ENCODE measurements at regions not wholly inside any gene's neighbourhood (a gene's known extent, or its start where the extent isn't known, plus 50 kb on each side); places are given as distances from the start of the nearest gene placed in this dataset.

DNA sequence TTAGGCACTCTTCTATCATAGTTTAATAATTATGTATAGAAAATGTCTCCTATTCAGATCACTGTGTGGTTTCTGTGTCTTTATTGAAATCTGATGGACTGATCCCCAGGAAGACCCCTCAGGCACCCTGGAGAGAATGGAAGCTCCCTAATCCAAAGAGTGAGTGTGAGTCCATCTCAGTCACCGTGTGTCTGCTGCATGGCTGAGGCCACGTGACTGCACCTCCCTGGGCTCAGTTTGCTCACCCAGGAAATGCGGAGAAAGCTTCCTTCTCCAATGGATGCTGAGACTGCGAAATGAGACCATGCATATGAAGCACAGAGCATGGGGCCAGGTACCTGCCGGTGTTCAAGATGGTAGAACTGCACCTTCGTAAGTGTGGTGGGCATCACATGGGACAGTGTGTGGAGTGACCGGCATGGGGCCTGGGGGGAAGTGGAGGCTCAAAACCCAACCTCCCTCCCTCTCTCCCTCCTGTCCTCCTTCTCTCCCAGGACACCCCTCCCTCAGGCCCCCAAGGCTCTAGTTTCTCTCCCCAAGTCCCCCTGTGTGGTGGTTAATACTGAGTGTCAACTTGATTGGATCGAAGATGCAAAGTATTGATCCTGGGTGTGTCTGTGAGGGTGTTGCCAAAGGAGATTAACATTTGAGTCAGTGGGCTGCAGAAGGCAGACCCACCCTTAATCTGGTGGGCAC is 557.5 kb downstream of the PTPRU start:
- peak; percentile 4 for DNase-seq (ENCODE audit: extremely low spot score)
- TF ChIP-seq HDGF (IDR thresholded peaks at IDR 0.05; ENCODE audit: borderline replicate concordance) (no peak), TARDBP (IDR thresholded peaks at IDR 0.05) (no peak), L3MBTL2 (conservative IDR thresholded peaks at IDR 0.05) (no peak), SUZ12 (IDR thresholded peaks at IDR 0.05) (no peak), SP1 (IDR thresholded peaks at IDR 0.05) (no peak), ELF4 (IDR thresholded peaks at IDR 0.05) (no peak), FOXM1 (IDR thresholded peaks at IDR 0.05; ENCODE audit: borderline replicate concordance) (no peak), FOXK2 (IDR thresholded peaks at IDR 0.05) (no peak), NFRKB (IDR thresholded peaks at IDR 0.05) (no peak), PKNOX1 (IDR thresholded peaks at IDR 0.05) (no peak), LEF1 (IDR thresholded peaks at IDR 0.05; ENCODE audit: borderline replicate concordance) (no peak), ZNF384 (IDR thresholded peaks at IDR 0.05) (no peak), ARNT (IDR thresholded peaks at IDR 0.05) (no peak), FOXA1 (IDR thresholded peaks at IDR 0.05) (no peak), BHLHE40 (IDR thresholded peaks at IDR 0.05; ENCODE audit: borderline replicate concordance) (no peak), CTBP1 (IDR thresholded peaks at IDR 0.05; ENCODE audit: borderline replicate concordance) (no peak)
- CTCF ChIA-PET: interaction anchor here (0.6 to 1.1 kb wide), 8 partner anchors 12 to 553 kb away, joined by 3 to 5 read pairs (median 4); no protein-coding TSS in a partner anchor
- POLR2A ChIA-PET: no interaction called here

GRCh38 chr1:29793101-29793546 is 556.8 kb downstream of the PTPRU start:
- POLR2A ChIA-PET: no interaction called here
- TF ChIP-seq HDGF (IDR thresholded peaks at IDR 0.05; ENCODE audit: borderline replicate concordance) (no peak), PKNOX1 (IDR thresholded peaks at IDR 0.05) (peak; percentile 36; the same call in 1 of the 2 replicates)
- peak; percentile 81 for DNase-seq (ENCODE audit: extremely low spot score)
- CTCF ChIA-PET: interaction anchor here (0.6 to 1.1 kb wide), 10 partner anchors 13 to 587 kb away, joined by 3 to 5 read pairs (median 4); no protein-coding TSS in a partner anchor

DNA sequence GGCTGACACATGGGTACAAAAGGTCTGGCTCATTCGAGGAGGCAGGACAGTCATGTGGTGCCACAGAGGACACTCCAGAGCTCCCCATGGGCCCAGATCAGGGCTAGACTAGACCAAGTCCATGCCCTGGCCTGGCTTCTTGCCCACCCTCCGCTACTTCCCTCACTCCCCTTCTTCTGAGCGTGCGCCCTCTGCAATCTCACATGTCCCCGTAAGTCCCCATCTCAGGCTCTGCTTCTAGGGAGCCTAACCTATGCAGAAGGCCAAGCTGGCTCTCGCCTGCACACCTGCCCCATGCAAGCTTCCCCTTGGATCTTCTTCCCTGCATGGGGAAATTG is 553.6 kb downstream of the PTPRU start:
- ChIA-PET CTCF (no interaction called here), POLR2A (no interaction called here)
- DNase-seq (ENCODE audit: extremely low spot score): peak; percentile 3
- TF ChIP-seq TARDBP (IDR thresholded peaks at IDR 0.05): no peak
- TF ChIP-seq HDGF (IDR thresholded peaks at IDR 0.05; ENCODE audit: borderline replicate concordance): no peak
- no peak for TF ChIP-seq FOXM1 (IDR thresholded peaks at IDR 0.05; ENCODE audit: borderline replicate concordance)
- no peak for TF ChIP-seq ELF4 (IDR thresholded peaks at IDR 0.05)
- no peak for TF ChIP-seq NFRKB (IDR thresholded peaks at IDR 0.05)
- no peak for TF ChIP-seq ARNT (IDR thresholded peaks at IDR 0.05)
- no peak for TF ChIP-seq LEF1 (IDR thresholded peaks at IDR 0.05; ENCODE audit: borderline replicate concordance)
- no peak for TF ChIP-seq PKNOX1 (IDR thresholded peaks at IDR 0.05)
- no peak for TF ChIP-seq SUZ12 (IDR thresholded peaks at IDR 0.05)
- no peak for TF ChIP-seq ZNF384 (IDR thresholded peaks at IDR 0.05)
- TF ChIP-seq BHLHE40 (IDR thresholded peaks at IDR 0.05; ENCODE audit: borderline replicate concordance): no peak
- TF ChIP-seq FOXA1 (IDR thresholded peaks at IDR 0.05): no peak
- no peak for TF ChIP-seq SP1 (IDR thresholded peaks at IDR 0.05)
- no peak for TF ChIP-seq CTBP1 (IDR thresholded peaks at IDR 0.05; ENCODE audit: borderline replicate concordance)
- no peak for TF ChIP-seq L3MBTL2 (conservative IDR thresholded peaks at IDR 0.05)
- no peak for TF ChIP-seq FOXK2 (IDR thresholded peaks at IDR 0.05)

DNA sequence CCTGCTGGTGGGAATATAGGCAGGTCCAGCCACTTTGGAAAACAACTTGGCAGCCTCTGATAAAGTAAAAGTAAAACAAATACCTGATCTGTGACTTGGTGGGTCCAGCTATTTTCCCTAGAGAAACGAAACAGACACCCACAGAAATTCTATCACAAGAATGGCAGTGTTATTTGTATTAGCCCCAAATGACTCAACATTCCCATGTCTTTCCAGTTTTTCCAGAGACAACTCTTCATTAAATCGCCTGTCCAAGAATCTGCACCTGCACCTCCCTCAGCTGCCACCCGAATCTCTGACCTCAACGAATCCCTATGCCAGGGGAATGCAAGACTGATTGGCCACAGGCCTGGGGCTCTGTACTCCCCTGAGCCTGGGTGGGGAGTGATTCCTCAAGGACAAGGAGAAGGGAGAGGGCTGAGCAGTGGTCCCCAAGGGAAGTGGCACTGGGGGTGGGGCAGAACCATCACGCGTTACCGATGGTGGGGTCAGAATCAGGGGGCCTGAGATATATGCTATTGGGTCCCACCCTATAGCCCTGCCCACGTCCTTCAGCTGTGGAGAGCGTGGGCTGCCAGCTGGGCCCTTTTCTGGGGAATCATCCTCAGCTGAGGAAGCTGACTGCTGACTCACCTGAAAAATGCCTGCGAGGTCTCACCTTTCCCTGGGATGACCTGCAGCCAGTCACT is 553.0 kb downstream of the PTPRU start:
- DNase-seq (ENCODE audit: extremely low spot score): peak; percentile 4
- POLR2A ChIA-PET: no interaction called here

More for the DNA sequence above, 553.0 kb downstream of the PTPRU start:
- CTCF ChIA-PET: no interaction called here
- TF ChIP-seq TARDBP (IDR thresholded peaks at IDR 0.05): no peak
- TF ChIP-seq CTBP1 (IDR thresholded peaks at IDR 0.05; ENCODE audit: borderline replicate concordance): no peak
- TF ChIP-seq HDGF (IDR thresholded peaks at IDR 0.05; ENCODE audit: borderline replicate concordance): no peak
- TF ChIP-seq ELF4 (IDR thresholded peaks at IDR 0.05): no peak
- no peak for TF ChIP-seq ARNT (IDR thresholded peaks at IDR 0.05)
- TF ChIP-seq NFRKB (IDR thresholded peaks at IDR 0.05): no peak
- TF ChIP-seq PKNOX1 (IDR thresholded peaks at IDR 0.05): no peak
- TF ChIP-seq FOXM1 (IDR thresholded peaks at IDR 0.05; ENCODE audit: borderline replicate concordance): no peak
- no peak for TF ChIP-seq FOXA1 (IDR thresholded peaks at IDR 0.05)
- no peak for TF ChIP-seq SUZ12 (IDR thresholded peaks at IDR 0.05)
- no peak for TF ChIP-seq L3MBTL2 (conservative IDR thresholded peaks at IDR 0.05)
- no peak for TF ChIP-seq SP1 (IDR thresholded peaks at IDR 0.05)
- no peak for TF ChIP-seq ZNF384 (IDR thresholded peaks at IDR 0.05)
- no peak for TF ChIP-seq LEF1 (IDR thresholded peaks at IDR 0.05; ENCODE audit: borderline replicate concordance)
- no peak for TF ChIP-seq FOXK2 (IDR thresholded peaks at IDR 0.05)
